ENCODE measurements at regions not wholly inside any gene's neighbourhood (a gene's known extent, or its start where the extent isn't known, plus 50 kb on each side); places are given as distances from the start of the nearest gene placed in this dataset.

DNA sequence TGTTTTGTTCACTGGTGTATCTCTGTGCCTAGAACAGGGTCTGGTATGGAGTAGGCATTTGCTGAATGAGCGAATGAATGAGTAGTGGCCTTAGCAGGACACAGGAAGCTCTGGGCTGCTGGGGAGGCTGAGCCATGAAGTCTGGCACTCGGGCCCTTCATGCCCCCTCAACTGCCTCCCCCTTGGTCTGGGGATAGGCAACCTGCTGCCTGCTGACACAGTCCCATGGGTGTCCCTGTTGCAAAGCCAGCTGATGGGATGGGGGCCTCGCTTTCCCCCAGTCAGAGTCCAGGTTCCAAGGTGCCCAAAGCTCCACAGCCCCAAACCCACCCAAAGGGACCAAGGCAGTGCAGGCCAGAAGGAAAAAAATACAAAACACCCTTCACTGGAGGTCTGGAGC, 107.0 kb upstream of the CASZ1 start:
- TF ChIP-seq CTCF (IDR thresholded peaks at IDR 0.05; ENCODE audit: low read depth, low read length, missing input control) (no peak), YY1 (IDR thresholded peaks at IDR 0.05) (no peak), RXRA (IDR thresholded peaks at IDR 0.05) (no peak)
